SK-N-SH (cell line): ENCODE measurements at regions not wholly inside any gene's neighbourhood (a gene's known extent, or its start where the extent isn't known, plus 50 kb on each side); places are given as distances from the start of the nearest gene placed in this dataset.

Experiments
- CTCF ChIA-PET: fragments of 300-600, 350-600 bp; formaldehyde crosslinking; extraction: SDS; loops from one replicate; lab custom pipeline; 2021; lab: Yijun Ruan, JAX
- POLR2A ChIA-PET: fragments of 350-600 bp; sonication (Branson Sonifier 250); formaldehyde crosslinking; extraction: SDS; loops from one replicate; lab custom pipeline; 2020; ENCODE audit warnings: antibody characterized with exemption, inconsistent platforms; lab: Yijun Ruan, JAX
- DNase-seq: peaks from one replicate; pipeline ENCODE4 v3.0.0; 2012
- H2AFZ ChIP-seq: fragments of 200-600 bp; sonication (generic); 2 replicates; pipeline ENCODE4 v1.8.1; 2016; ENCODE audit warnings: antibody characterized with exemption, mild to moderate bottlenecking, low read depth
- H3F3A ChIP-seq: fragments of 200-600 bp; sonication (generic); replicated peaks from 2 replicates; pipeline ENCODE3; 2016; ENCODE audit warnings: antibody characterized with exemption, mild to moderate bottlenecking; ENCODE audit not compliant: insufficient read depth
- H3K27ac ChIP-seq, 2 experiments: fragments of 200-500 bp in 1 of 2; fragments of 200-600 bp in 1 of 2; sonication (Bioruptor generic) in 1 of 2; sonication (generic), shearing (Covaris generic) in 1 of 2; 2 replicates each; pipeline versions ENCODE4 v1.5.1 to v1.6.1; 2014 to 2016; ENCODE audit warnings: low read depth in 2 of 2, inconsistent platforms in 1 of 2, low read length in 1 of 2, mild to moderate bottlenecking in 1 of 2, mixed read lengths in 1 of 2
- H3K27me3 ChIP-seq: fragments of 200-600 bp; sonication (generic), shearing (Covaris generic); 2 replicates; pipeline ENCODE4 v1.6.1; 2016; ENCODE audit warnings: mixed run types; ENCODE audit not compliant: insufficient read depth
- H3K36me3 ChIP-seq, 2 experiments: fragments of 200-500 bp in 1 of 2; fragments of 200-600 bp in 1 of 2; sonication (Bioruptor generic) in 1 of 2; sonication (generic) in 1 of 2; replicated peaks in 1 of 2; 2 replicates each; pipeline versions ENCODE3 to v1.5.1; 2014 to 2016; ENCODE audit warnings: low read length in 1 of 2, mild to moderate bottlenecking in 1 of 2; ENCODE audit not compliant: insufficient read depth in 2 of 2, control insufficient read depth in 1 of 2
- H3K4me1 ChIP-seq, 2 experiments: fragments of 200-500 bp in 1 of 2; fragments of 200-600 bp in 1 of 2; sonication (Bioruptor generic) in 1 of 2; sonication (generic), shearing (Covaris generic) in 1 of 2; 2 replicates each; pipeline versions ENCODE4 v1.5.1 to v1.6.1; 2014 to 2016; ENCODE audit warnings: low read depth in 1 of 2, low read length in 1 of 2, mixed run types in 1 of 2; ENCODE audit not compliant: insufficient read depth in 2 of 2, control insufficient read depth in 1 of 2
- H3K4me2 ChIP-seq: fragments of 200-600 bp; sonication (generic), shearing (Covaris generic); 2 replicates; pipeline ENCODE4 v1.6.1; 2017; ENCODE audit warnings: mixed run types
- H3K4me3 ChIP-seq, 2 experiments: fragments of 200-500 bp in 1 of 2; fragments of 200-600 bp in 1 of 2; sonication (Bioruptor generic) in 1 of 2; sonication (generic), shearing (Covaris generic) in 1 of 2; 2 replicates each; pipeline versions ENCODE4 v1.5.1 to v1.8.1; 2014 to 2016; ENCODE audit warnings: low read depth in 2 of 2, inconsistent platforms in 1 of 2, low read length in 1 of 2, mild to moderate bottlenecking in 1 of 2, mixed read lengths in 1 of 2, moderate library complexity in 1 of 2
- H3K79me2 ChIP-seq: fragments of 200-600 bp; sonication (generic); 2 replicates; pipeline ENCODE4 v1.8.1; 2017; ENCODE audit warnings: mild to moderate bottlenecking; ENCODE audit not compliant: insufficient read depth
- H3K9ac ChIP-seq: fragments of 200-600 bp; sonication (generic); 2 replicates; pipeline ENCODE4 v1.6.1; 2017; ENCODE audit warnings: mixed run types
- H3K9me2 ChIP-seq: fragments of 200-600 bp; sonication (generic); 2 replicates; pipeline ENCODE4 v1.6.1; 2017; ENCODE audit warnings: mixed run types
- H3K9me3 ChIP-seq: fragments of 200-600 bp; sonication (generic); 2 replicates; pipeline ENCODE4 v1.6.1; 2017; ENCODE audit warnings: mixed run types, mild to moderate bottlenecking, moderate library complexity
- H4K20me1 ChIP-seq: fragments of 200-600 bp; sonication (generic); 2 replicates; pipeline ENCODE4 v1.6.1; 2017; ENCODE audit warnings: mild to moderate bottlenecking, mixed run types; ENCODE audit not compliant: insufficient read depth
- CHD2 ChIP-seq: fragments of 150-350 bp; IDR thresholded peaks from 2 replicates; pipeline ENCODE4 v1.6.1; 2018; ENCODE audit warnings: low read length; ENCODE audit not compliant: partially characterized antibody
- FOXJ3 ChIP-seq: sonication (generic); formaldehyde crosslinking; IDR thresholded peaks from 2 replicates; pipeline ENCODE4 v1.5.1; 2020; ENCODE audit warnings: mild to moderate bottlenecking, missing genetic modification reagents
- FOXM1 ChIP-seq: IDR thresholded peaks from 2 replicates; pipeline ENCODE4 v1.4.0; 2012; ENCODE audit warnings: low read depth, mild to moderate bottlenecking
- GABPA ChIP-seq: IDR thresholded peaks from 2 replicates; pipeline ENCODE4 v1.4.0; 2012; ENCODE audit warnings: low read depth, mild to moderate bottlenecking
- GATA2 ChIP-seq: sonication (generic); formaldehyde crosslinking; IDR thresholded peaks from 2 replicates; pipeline ENCODE4 v1.5.0; 2020; ENCODE audit warnings: mild to moderate bottlenecking, missing genetic modification reagents
- MXI1 ChIP-seq: IDR thresholded peaks from 2 replicates; pipeline ENCODE4 v1.6.1; 2012; ENCODE audit warnings: mild to moderate bottlenecking, low read depth, low read length, improper control_type of control experiment
- NRF1 ChIP-seq: IDR thresholded peaks from 2 replicates; pipeline ENCODE4 v1.6.1; 2012; ENCODE audit warnings: low read depth, mild to moderate bottlenecking, low read length
- POLR2AphosphoS5 ChIP-seq: IDR thresholded peaks from 2 replicates; pipeline ENCODE4 v1.6.1; 2012; ENCODE audit warnings: low read depth, low read length
- RAD21 ChIP-seq: IDR thresholded peaks from 2 replicates; pipeline ENCODE4 v1.6.1; 2012; ENCODE audit warnings: mild to moderate bottlenecking, low read length
- RCOR1 ChIP-seq: fragments of 150-350 bp; IDR thresholded peaks from 2 replicates; pipeline ENCODE4 v1.6.1; 2017; ENCODE audit warnings: antibody characterized with exemption, low read length
- RFX5 ChIP-seq: IDR thresholded peaks from 2 replicates; pipeline ENCODE4 v1.6.1; 2012; ENCODE audit warnings: mild to moderate bottlenecking, improper control_type of control experiment, low read length
- SIN3A ChIP-seq: IDR thresholded peaks from 2 replicates; pipeline ENCODE4 v1.6.1; 2012; ENCODE audit warnings: low read depth, mild to moderate bottlenecking, low read length, moderate library complexity, borderline replicate concordance
- TEAD4 ChIP-seq: IDR thresholded peaks from 2 replicates; pipeline ENCODE4 v1.4.0; 2012; ENCODE audit warnings: mild to moderate bottlenecking, borderline replicate concordance; ENCODE audit not compliant: insufficient read depth
- YY1 ChIP-seq: IDR thresholded peaks from 2 replicates; pipeline ENCODE4 v1.4.0; 2012; ENCODE audit warnings: low read depth, mild to moderate bottlenecking
- WGBS: methylation state at CpG from one replicate; pipeline ENCODE4 v1.1.6; 2017; ENCODE audit warnings: low lambda C conversion rate; 5-methylcytosine and 5-hydroxymethylcytosine counted together
- TF ChIP-seq, protein P1 (sequence below): IDR thresholded peaks from 2 replicates; pipeline ENCODE4 v1.4.0; 2012; ENCODE audit warnings: low read depth, borderline replicate concordance
- TF ChIP-seq, protein P2 (sequence below): IDR thresholded peaks from 2 replicates; pipeline ENCODE4 v1.4.0; 2012; ENCODE audit warnings: low read depth, borderline replicate concordance
- TF ChIP-seq, protein P3 (sequence below): fragments of 200-600 bp; sonication (generic); IDR thresholded peaks from 2 replicates; pipeline ENCODE4 v1.6.1; 2017; ENCODE audit warnings: antibody characterized with exemption, mild to moderate bottlenecking, moderate library complexity
- TF ChIP-seq, protein P4 (sequence below): fragments of 150-350 bp; IDR thresholded peaks from 2 replicates; pipeline ENCODE4 v1.6.1; 2017; ENCODE audit warnings: antibody characterized with exemption, low read length, low read depth, borderline replicate concordance
- TF ChIP-seq, protein P5 (sequence below): IDR thresholded peaks from 2 replicates; pipeline ENCODE4 v1.4.0; 2012; ENCODE audit warnings: low read depth

DNA sequence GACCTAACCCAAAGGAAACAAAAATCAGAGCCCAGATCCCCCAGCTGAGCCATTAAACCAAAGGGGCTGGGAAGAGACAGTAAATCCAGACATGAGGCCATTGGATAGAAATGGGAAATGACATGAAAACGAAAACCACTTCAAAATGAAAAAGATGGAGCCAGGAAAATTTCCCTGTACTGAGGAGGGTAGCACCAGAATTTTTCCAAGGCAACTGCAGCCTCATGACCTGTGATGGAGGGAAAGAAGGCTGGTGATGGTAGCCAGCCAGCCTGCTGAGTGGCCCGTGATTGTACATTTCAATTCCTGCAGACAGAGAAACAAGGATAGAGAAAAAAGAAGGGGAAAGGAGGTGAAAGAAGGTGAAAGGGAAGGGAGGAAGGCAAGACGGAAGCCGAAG lies 268.4 kb upstream of the PLET1 start:
- ChIA-PET CTCF (interaction anchor here (1.3 to 1.7 kb wide), 3 partner anchors 26 to 777 kb away, joined by 3 to 5 read pairs (median 4); no protein-coding TSS in a partner anchor), POLR2A (no interaction called here)
- TF ChIP-seq GATA2 (no peak), FOXJ3 (CRISPR knock-in tag) (no peak), TEAD4 (no peak), GABPA (no peak), MXI1 (no peak), NRF1 (no peak), SIN3A (no peak), RAD21 (no peak), YY1 (no peak), RFX5 (no peak), POLR2AphosphoS5 (no peak)
- TF ChIP-seq, protein P1, sequence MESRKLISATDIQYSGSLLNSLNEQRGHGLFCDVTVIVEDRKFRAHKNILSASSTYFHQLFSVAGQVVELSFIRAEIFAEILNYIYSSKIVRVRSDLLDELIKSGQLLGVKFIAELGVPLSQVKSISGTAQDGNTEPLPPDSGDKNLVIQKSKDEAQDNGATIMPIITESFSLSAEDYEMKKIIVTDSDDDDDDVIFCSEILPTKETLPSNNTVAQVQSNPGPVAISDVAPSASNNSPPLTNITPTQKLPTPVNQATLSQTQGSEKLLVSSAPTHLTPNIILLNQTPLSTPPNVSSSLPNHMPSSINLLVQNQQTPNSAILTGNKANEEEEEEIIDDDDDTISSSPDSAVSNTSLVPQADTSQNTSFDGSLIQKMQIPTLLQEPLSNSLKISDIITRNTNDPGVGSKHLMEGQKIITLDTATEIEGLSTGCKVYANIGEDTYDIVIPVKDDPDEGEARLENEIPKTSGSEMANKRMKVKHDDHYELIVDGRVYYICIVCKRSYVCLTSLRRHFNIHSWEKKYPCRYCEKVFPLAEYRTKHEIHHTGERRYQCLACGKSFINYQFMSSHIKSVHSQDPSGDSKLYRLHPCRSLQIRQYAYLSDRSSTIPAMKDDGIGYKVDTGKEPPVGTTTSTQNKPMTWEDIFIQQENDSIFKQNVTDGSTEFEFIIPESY: no peak
- TF ChIP-seq, protein P2, sequence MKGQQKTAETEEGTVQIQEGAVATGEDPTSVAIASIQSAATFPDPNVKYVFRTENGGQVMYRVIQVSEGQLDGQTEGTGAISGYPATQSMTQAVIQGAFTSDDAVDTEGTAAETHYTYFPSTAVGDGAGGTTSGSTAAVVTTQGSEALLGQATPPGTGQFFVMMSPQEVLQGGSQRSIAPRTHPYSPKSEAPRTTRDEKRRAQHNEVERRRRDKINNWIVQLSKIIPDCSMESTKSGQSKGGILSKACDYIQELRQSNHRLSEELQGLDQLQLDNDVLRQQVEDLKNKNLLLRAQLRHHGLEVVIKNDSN: no peak
- TF ChIP-seq, protein P3, sequence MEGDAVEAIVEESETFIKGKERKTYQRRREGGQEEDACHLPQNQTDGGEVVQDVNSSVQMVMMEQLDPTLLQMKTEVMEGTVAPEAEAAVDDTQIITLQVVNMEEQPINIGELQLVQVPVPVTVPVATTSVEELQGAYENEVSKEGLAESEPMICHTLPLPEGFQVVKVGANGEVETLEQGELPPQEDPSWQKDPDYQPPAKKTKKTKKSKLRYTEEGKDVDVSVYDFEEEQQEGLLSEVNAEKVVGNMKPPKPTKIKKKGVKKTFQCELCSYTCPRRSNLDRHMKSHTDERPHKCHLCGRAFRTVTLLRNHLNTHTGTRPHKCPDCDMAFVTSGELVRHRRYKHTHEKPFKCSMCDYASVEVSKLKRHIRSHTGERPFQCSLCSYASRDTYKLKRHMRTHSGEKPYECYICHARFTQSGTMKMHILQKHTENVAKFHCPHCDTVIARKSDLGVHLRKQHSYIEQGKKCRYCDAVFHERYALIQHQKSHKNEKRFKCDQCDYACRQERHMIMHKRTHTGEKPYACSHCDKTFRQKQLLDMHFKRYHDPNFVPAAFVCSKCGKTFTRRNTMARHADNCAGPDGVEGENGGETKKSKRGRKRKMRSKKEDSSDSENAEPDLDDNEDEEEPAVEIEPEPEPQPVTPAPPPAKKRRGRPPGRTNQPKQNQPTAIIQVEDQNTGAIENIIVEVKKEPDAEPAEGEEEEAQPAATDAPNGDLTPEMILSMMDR: no peak
- no peaks in the 10 kb centered on the region for H4K20me1 ChIP-seq
- no peaks in the 10 kb centered on the region for H3F3A ChIP-seq
- H2AFZ ChIP-seq: no peak overlapping the region
- no peaks in the 10 kb centered on the region for H3K36me3 ChIP-seq
- H3K79me2 ChIP-seq: no peaks in the 10 kb centered on the region
- no peaks in the 10 kb centered on the region; the same call in 1 of the 2 replicates for H3K27me3 ChIP-seq
- peaks cover 6 to 7% of the 10 kb centered on the region in 2 experiments; a peak in 2 of 4 replicates for H3K4me1 ChIP-seq
- H3K9me2 ChIP-seq: no peaks in the 10 kb centered on the region
- H3K4me2 ChIP-seq: no peak overlapping the region
- H3K4me3 ChIP-seq: no peak overlapping the region
- H3K27ac ChIP-seq: no peak overlapping the region
- 39% methylated on average over 4 of the region's 4 CpGs for WGBS
- H3K9ac ChIP-seq: no peak overlapping the region
- no peak for DNase-seq
- H3K9me3 ChIP-seq: no peaks in the 10 kb centered on the region

DNA sequence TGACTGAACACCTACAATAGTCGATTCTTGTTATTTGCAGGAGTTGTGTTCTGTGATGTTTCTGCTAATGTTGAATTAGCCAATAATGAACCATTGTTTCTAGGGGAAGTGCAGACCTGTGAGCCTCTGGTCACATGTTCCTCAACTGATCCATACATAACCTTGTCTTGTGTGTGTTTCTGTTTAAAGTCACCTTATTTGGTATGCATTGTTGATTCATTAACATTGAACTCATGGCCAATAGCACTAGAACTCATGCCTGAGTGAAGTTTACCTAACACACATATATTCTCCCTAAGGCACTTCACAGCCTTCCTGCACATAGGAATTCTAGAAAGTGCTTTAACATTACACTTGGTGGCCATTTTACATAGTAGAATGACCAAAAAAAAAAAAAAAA lies 271.8 kb upstream of the PLET1 start:
- Histone ChIP-seq H3K36me3 (no peaks in the 10 kb centered on the region), H3K9me3 (no peaks in the 10 kb centered on the region), H3K4me3 (no peak overlapping the region), H3K27me3 (no peaks in the 10 kb centered on the region; the same call in 1 of the 2 replicates), H3F3A (no peaks in the 10 kb centered on the region), H3K27ac (no peak overlapping the region), H3K4me1 (no peaks in the 10 kb centered on the region; a peak in 1 of 4 replicates), H3K9ac (no peak overlapping the region), H3K79me2 (no peaks in the 10 kb centered on the region), H3K9me2 (no peaks in the 10 kb centered on the region), H2AFZ (no peak overlapping the region), H4K20me1 (no peaks in the 10 kb centered on the region), H3K4me2 (no peak overlapping the region)
- POLR2A ChIA-PET: interaction anchor here (0.6 kb wide), 1 partner anchor 925 kb away, joined by 3 read pairs; no protein-coding TSS in a partner anchor
- CTCF ChIA-PET: interaction anchor here (1.7 kb wide), 1 partner anchor 24 kb away, joined by 4 read pairs; no protein-coding TSS in a partner anchor
- no peak for DNase-seq
- 0% methylated on average over 1 of the region's 1 CpG for WGBS
- TF ChIP-seq, protein P4, sequence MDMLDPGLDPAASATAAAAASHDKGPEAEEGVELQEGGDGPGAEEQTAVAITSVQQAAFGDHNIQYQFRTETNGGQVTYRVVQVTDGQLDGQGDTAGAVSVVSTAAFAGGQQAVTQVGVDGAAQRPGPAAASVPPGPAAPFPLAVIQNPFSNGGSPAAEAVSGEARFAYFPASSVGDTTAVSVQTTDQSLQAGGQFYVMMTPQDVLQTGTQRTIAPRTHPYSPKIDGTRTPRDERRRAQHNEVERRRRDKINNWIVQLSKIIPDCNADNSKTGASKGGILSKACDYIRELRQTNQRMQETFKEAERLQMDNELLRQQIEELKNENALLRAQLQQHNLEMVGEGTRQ: no peak
- TF ChIP-seq CHD2 (no peak), FOXM1 (no peak), POLR2AphosphoS5 (no peak), RCOR1 (no peak)
- TF ChIP-seq, protein P5, sequence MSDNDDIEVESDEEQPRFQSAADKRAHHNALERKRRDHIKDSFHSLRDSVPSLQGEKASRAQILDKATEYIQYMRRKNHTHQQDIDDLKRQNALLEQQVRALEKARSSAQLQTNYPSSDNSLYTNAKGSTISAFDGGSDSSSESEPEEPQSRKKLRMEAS: no peak
- TF ChIP-seq, protein P3: no peak
